Gastroesophageal sphincter (tissue), 4 donors: ENCODE measurements at regions not wholly inside any gene's neighbourhood (a gene's known extent, or its start where the extent isn't known, plus 50 kb on each side); places are given as distances from the start of the nearest gene placed in this dataset.
A peak's percentile ranks its signal among the peaks of the same experiment; 100 is the strongest.

Source experiments
- ATAC-seq: fragments of 150-250 bp; one replicate; pipeline ENCODE4 v1.9.1; 2016; ENCODE audit warnings: mild to moderate bottlenecking, moderate library complexity
- H3K27ac ChIP-seq, 4 donors: fragments of 200-600 bp; sonication (generic) in 3 of 4; 1 replicate in 3 of 4; 2 replicates in 1 of 4; pipeline ENCODE4 v1.5.1; 2016 to 2019
- H3K27me3 ChIP-seq: fragments of 200-600 bp; sonication (generic); one replicate; pipeline ENCODE4 v1.5.1; 2019
- H3K36me3 ChIP-seq, 2 donors: fragments of 200-600 bp; sonication (generic); one replicate each; pipeline ENCODE4 v1.5.1; 2019; ENCODE audit warnings: control low read depth in 1 of 2
- H3K4me1 ChIP-seq, 3 donors: fragments of 200-600 bp; sonication (generic); 1 replicate in 2 of 3; 2 replicates in 1 of 3; pipeline ENCODE4 v1.5.1; 2016 to 2019; ENCODE audit warnings: control low read depth in 2 of 3
- H3K4me3 ChIP-seq, 2 donors: fragments of 200-600 bp; sonication (generic); one replicate each; pipeline ENCODE4 v1.5.1; 2019; ENCODE audit warnings: mild to moderate bottlenecking in 1 of 2, moderate library complexity in 1 of 2
- H3K9me3 ChIP-seq, 3 donors: fragments of 200-600 bp; sonication (generic); one replicate each; pipeline ENCODE4 v1.5.1; 2017 to 2019; ENCODE audit warnings: control low read depth in 2 of 3
- CTCF ChIP-seq, 4 experiments: fragments of 200-600 bp in 2 of 4; fragments of 450-650 bp in 2 of 4; sonication (generic) in 1 of 4; IDR thresholded peaks; one replicate each; pipeline ENCODE4 v1.5.1; 2017 to 2019; ENCODE audit warnings: antibody characterized with exemption in 4 of 4, mild to moderate bottlenecking in 2 of 4, moderate library complexity in 2 of 4
- EP300 ChIP-seq: sonication (generic); formaldehyde crosslinking; IDR thresholded peaks from one replicate; pipeline ENCODE4 v1.6.1; 2017; ENCODE audit warnings: antibody characterized with exemption, mild to moderate bottlenecking
- POLR2A ChIP-seq, 2 donors: fragments of 450-650 bp; IDR thresholded peaks; one replicate each; pipeline ENCODE4 v1.6.1; 2017; ENCODE audit warnings: antibody characterized with exemption in 2 of 2, mild to moderate bottlenecking in 2 of 2, moderate library complexity in 1 of 2
- POLR2AphosphoS5 ChIP-seq: sonication (generic); formaldehyde crosslinking; IDR thresholded peaks from one replicate; pipeline ENCODE4 v1.6.1; 2017; ENCODE audit warnings: antibody characterized with exemption
- WGBS, 2 donors: methylation state at CpG; one replicate each; pipeline ENCODE4 v1.1.5; 2018; ENCODE audit warnings: low coverage in 1 of 2; 5-methylcytosine and 5-hydroxymethylcytosine counted together

- Histone ChIP-seq H3K27ac (peak overlapping the region in 3 of 4 donors; percentile 0 to 57 (median 8)), H3K27me3 (no peaks in the 10 kb centered on the region), H3K36me3 (no peaks in the 10 kb centered on the region), H3K4me3 (no peak overlapping the region), H3K4me1 (peaks cover 5 to 26% (median 15%) of the 10 kb centered on the region in 3 donors), H3K9me3 (no peaks in the 10 kb centered on the region)
- peak; percentile 87 for ATAC-seq
- no peak for TF ChIP-seq EP300
- TF ChIP-seq POLR2AphosphoS5 = no peak
- TF ChIP-seq CTCF (IDR thresholded peaks at IDR 0.05) = no peak
- no peak for TF ChIP-seq POLR2A (IDR thresholded peaks at IDR 0.05)
- WGBS, 2 donors = 14 to 18% methylated on average over 1 of the region's 1 CpG
These were observed 51.0 kb upstream of the EML4 start for GRCh38 chr2:42117923-42118753.

- Histone ChIP-seq H3K27ac (peak overlapping the region in 3 of 4 donors; percentile 0 to 57 (median 8)), H3K4me3 (no peak overlapping the region), H3K27me3 (no peaks in the 10 kb centered on the region), H3K9me3 (no peaks in the 10 kb centered on the region), H3K36me3 (no peaks in the 10 kb centered on the region), H3K4me1 (peaks cover 5 to 26% (median 15%) of the 10 kb centered on the region in 3 donors)
- 65% methylated on average over 5 to 6 of the region's 6 CpGs for WGBS, 2 donors
- TF ChIP-seq POLR2AphosphoS5 (no peak), CTCF (IDR thresholded peaks at IDR 0.05) (no peak), EP300 (no peak), POLR2A (IDR thresholded peaks at IDR 0.05) (no peak)
- no peak for ATAC-seq
These were observed 50.2 kb upstream of the EML4 start for GRCh38 chr2:42118754-42119569.
